CD4-positive, alpha-beta T cell treated with Interleukin-17A for 4 hours (primary cell): ENCODE measurements at regions not wholly inside any gene's neighbourhood (a gene's known extent, or its start where the extent isn't known, plus 50 kb on each side); places are given as distances from the start of the nearest gene placed in this dataset.

Experiments
- DNase-seq: peaks from one replicate; pipeline ENCODE4 v3.0.0-alpha.2; 2020; ENCODE audit warnings: mixed read lengths

GRCh38 chr3:23644099-23644498 lies 161.7 kb upstream of the UBE2E1 start:
- no peak for DNase-seq

GRCh38 chr3:23644676-23645075 lies 161.1 kb upstream of the UBE2E1 start:
- no peak for DNase-seq

- no peak for DNase-seq
These were observed 160.1 kb upstream of the UBE2E1 start for GRCh38 chr3:23645533-23646183.

- DNase-seq = no peak
These were observed 159.4 kb upstream of the UBE2E1 start for GRCh38 chr3:23646184-23646920.

- no peak for DNase-seq
These were observed 158.0 kb upstream of the UBE2E1 start for GRCh38 chr3:23647706-23648258.

- DNase-seq = no peak
These were observed 157.3 kb upstream of the UBE2E1 start for GRCh38 chr3:23648326-23648995.

- no peak for DNase-seq
These were observed 156.8 kb upstream of the UBE2E1 start for GRCh38 chr3:23648996-23649395.

- DNase-seq = no peak
These were observed 156.3 kb upstream of the UBE2E1 start for GRCh38 chr3:23649448-23649847.

GRCh38 chr3:23650371-23651140 lies 155.2 kb upstream of the UBE2E1 start:
- DNase-seq = no peak

- no peak for DNase-seq
These were observed 151.9 kb upstream of the UBE2E1 start for GRCh38 chr3:23653647-23654525.

GRCh38 chr3:23654571-23654970 lies 151.2 kb upstream of the UBE2E1 start:
- DNase-seq = no peak

- DNase-seq = no peak
These were observed 150.0 kb upstream of the UBE2E1 start for GRCh38 chr3:23655749-23656148.

GRCh38 chr3:23656199-23656598 lies 149.6 kb upstream of the UBE2E1 start:
- no peak for DNase-seq

- no peak for DNase-seq
These were observed 148.9 kb upstream of the UBE2E1 start for GRCh38 chr3:23656821-23657220.

- DNase-seq = no peak
These were observed 148.1 kb upstream of the UBE2E1 start for GRCh38 chr3:23657647-23658046.

GRCh38 chr3:23659274-23659673 lies 146.5 kb upstream of the UBE2E1 start:
- no peak for DNase-seq

- no peak for DNase-seq
These were observed 145.8 kb upstream of the UBE2E1 start for GRCh38 chr3:23659840-23660430.

GRCh38 chr3:23662079-23662617 lies 143.6 kb upstream of the UBE2E1 start:
- no peak for DNase-seq

- DNase-seq = no peak
These were observed 142.5 kb upstream of the UBE2E1 start for GRCh38 chr3:23663246-23663645.

- DNase-seq = no peak
These were observed 142.0 kb upstream of the UBE2E1 start for GRCh38 chr3:23663661-23664186.

GRCh38 chr3:23664459-23664858 lies 141.3 kb upstream of the UBE2E1 start:
- no peak for DNase-seq
